Activated T-cell treated with anti-CD3 and anti-CD28 coated beads, Interleukin-2, amount 50 U/mL, for 4 hours (primary cell): ENCODE measurements at regions not wholly inside any gene's neighbourhood (a gene's known extent, or its start where the extent isn't known, plus 50 kb on each side); places are given as distances from the start of the nearest gene placed in this dataset.

ENCODE experiments used
- ATAC-seq, 2 donors: fragments of 200-7000 bp; cut with Tn5 transposase; one replicate each; pipeline ENCODE4 v1.10.0; 2021
- DNase-seq: peaks from one replicate; pipeline ENCODE4 v3.0.0-alpha.2; 2020
- H3K27me3 Mint-ChIP-seq: one replicate; pipeline ENCODE4 v1.8.0; 2021; ENCODE audit warnings: low read depth, mixed read lengths
- H3K36me3 Mint-ChIP-seq: one replicate; pipeline ENCODE4 v1.8.0; 2022; ENCODE audit warnings: mixed read lengths; ENCODE audit not compliant: insufficient read depth
- H3K4me1 Mint-ChIP-seq: one replicate; pipeline ENCODE4 v1.8.0; 2021; ENCODE audit warnings: low read depth, mixed read lengths
- H3K4me3 Mint-ChIP-seq: one replicate; pipeline ENCODE4 v1.8.0; 2021; ENCODE audit warnings: mild to moderate bottlenecking, moderate library complexity, mixed read lengths
- H3K9me3 Mint-ChIP-seq: one replicate; pipeline ENCODE4 v1.8.0; 2021; ENCODE audit warnings: mixed read lengths

- Mint-ChIP-seq H3K36me3 (no peaks in the 10 kb centered on the region), H3K4me3 (no peak overlapping the region), H3K27me3 (peaks cover 9% of the 10 kb centered on the region), H3K9me3 (no peaks in the 10 kb centered on the region), H3K4me1 (no peaks in the 10 kb centered on the region)
- no peak for DNase-seq
- no peak for ATAC-seq
Measured at GRCh38 chr14:56894591-56894991, 84.3 kb upstream of the OTX2 start.

- Mint-ChIP-seq H3K27me3 (peaks cover 12% of the 10 kb centered on the region), H3K4me1 (no peaks in the 10 kb centered on the region)
- no peak for ATAC-seq
Measured at GRCh38 chr14:56892959-56893358, 82.7 kb upstream of the OTX2 start.

GRCh38 chr14:56891226-56891625 is 80.9 kb upstream of the OTX2 start:
- peaks cover 14% of the 10 kb centered on the region for H3K27me3 Mint-ChIP-seq
- ATAC-seq, result no peak
- H3K36me3 Mint-ChIP-seq, result no peaks in the 10 kb centered on the region
- no peak for DNase-seq
- H3K4me3 Mint-ChIP-seq, result no peak overlapping the region
- no peaks in the 10 kb centered on the region for H3K4me1 Mint-ChIP-seq
- H3K9me3 Mint-ChIP-seq, result no peaks in the 10 kb centered on the region

More at GRCh38 chr14:56892959-56893358, 82.7 kb upstream of the OTX2 start:
- no peak overlapping the region for H3K4me3 Mint-ChIP-seq
- no peak for DNase-seq
- no peaks in the 10 kb centered on the region for H3K9me3 Mint-ChIP-seq
- H3K36me3 Mint-ChIP-seq, result no peaks in the 10 kb centered on the region

- H3K9me3 Mint-ChIP-seq, result no peaks in the 10 kb centered on the region
- H3K27me3 Mint-ChIP-seq, result peaks cover 18% of the 10 kb centered on the region
- no peak for ATAC-seq
- no peak for DNase-seq
- H3K4me1 Mint-ChIP-seq, result no peaks in the 10 kb centered on the region
- H3K36me3 Mint-ChIP-seq, result no peaks in the 10 kb centered on the region
- H3K4me3 Mint-ChIP-seq, result no peak overlapping the region
Measured at GRCh38 chr14:56889705-56890104, 79.4 kb upstream of the OTX2 start.

- ATAC-seq, result no peak
- Mint-ChIP-seq H3K36me3 (no peaks in the 10 kb centered on the region), H3K9me3 (no peaks in the 10 kb centered on the region), H3K4me1 (no peaks in the 10 kb centered on the region), H3K4me3 (no peak overlapping the region), H3K27me3 (peaks cover 26% of the 10 kb centered on the region)
- DNase-seq, result no peak
Measured at GRCh38 chr14:56888274-56888673, 78.0 kb upstream of the OTX2 start.

GRCh38 chr14:56887216-56887615 is 76.9 kb upstream of the OTX2 start:
- Mint-ChIP-seq H3K4me1 (no peaks in the 10 kb centered on the region), H3K27me3 (peaks cover 22% of the 10 kb centered on the region), H3K4me3 (no peak overlapping the region), H3K36me3 (no peaks in the 10 kb centered on the region), H3K9me3 (no peaks in the 10 kb centered on the region)
- DNase-seq, result no peak
- no peak for ATAC-seq

GRCh38 chr14:56886471-56887062 is 76.3 kb upstream of the OTX2 start:
- H3K9me3 Mint-ChIP-seq, result no peaks in the 10 kb centered on the region
- H3K4me1 Mint-ChIP-seq, result no peaks in the 10 kb centered on the region
- peaks cover 22% of the 10 kb centered on the region for H3K27me3 Mint-ChIP-seq
- ATAC-seq, result no peak
- no peak for DNase-seq
- H3K4me3 Mint-ChIP-seq, result no peak overlapping the region
- no peaks in the 10 kb centered on the region for H3K36me3 Mint-ChIP-seq

- DNase-seq, result no peak
- no peak overlapping the region for H3K4me3 Mint-ChIP-seq
- no peak for ATAC-seq
- peaks cover 22% of the 10 kb centered on the region for H3K27me3 Mint-ChIP-seq
- H3K9me3 Mint-ChIP-seq, result no peaks in the 10 kb centered on the region
- no peaks in the 10 kb centered on the region for H3K4me1 Mint-ChIP-seq
- H3K36me3 Mint-ChIP-seq, result no peaks in the 10 kb centered on the region
Measured at GRCh38 chr14:56885825-56886224, 75.5 kb upstream of the OTX2 start.

GRCh38 chr14:56884617-56885016 is 74.3 kb upstream of the OTX2 start:
- H3K36me3 Mint-ChIP-seq, result no peaks in the 10 kb centered on the region
- no peak overlapping the region for H3K4me3 Mint-ChIP-seq
- no peaks in the 10 kb centered on the region for H3K9me3 Mint-ChIP-seq
- no peak for DNase-seq
- ATAC-seq, result no peak
- H3K4me1 Mint-ChIP-seq, result no peaks in the 10 kb centered on the region
- H3K27me3 Mint-ChIP-seq, result peaks cover 26% of the 10 kb centered on the region

- no peak for DNase-seq
- Mint-ChIP-seq H3K36me3 (no peaks in the 10 kb centered on the region), H3K27me3 (peaks cover 32% of the 10 kb centered on the region), H3K9me3 (no peaks in the 10 kb centered on the region), H3K4me1 (no peaks in the 10 kb centered on the region), H3K4me3 (no peak overlapping the region)
- ATAC-seq, result no peak
Measured at GRCh38 chr14:56881181-56881580, 70.9 kb upstream of the OTX2 start.

GRCh38 chr14:56878766-56879165 is 68.5 kb upstream of the OTX2 start:
- H3K4me3 Mint-ChIP-seq, result no peak overlapping the region

GRCh38 chr14:56875104-56875675 is 64.9 kb upstream of the OTX2 start:
- no peaks in the 10 kb centered on the region for H3K36me3 Mint-ChIP-seq
- DNase-seq (no peak), ATAC-seq (no peak)
- no peak overlapping the region for H3K4me3 Mint-ChIP-seq
- peaks cover 21% of the 10 kb centered on the region for H3K27me3 Mint-ChIP-seq
- no peaks in the 10 kb centered on the region for H3K9me3 Mint-ChIP-seq
- H3K4me1 Mint-ChIP-seq, result no peaks in the 10 kb centered on the region

More at GRCh38 chr14:56878766-56879165, 68.5 kb upstream of the OTX2 start:
- ATAC-seq (no peak), DNase-seq (no peak)
- no peaks in the 10 kb centered on the region for H3K9me3 Mint-ChIP-seq
- H3K36me3 Mint-ChIP-seq, result no peaks in the 10 kb centered on the region
- no peaks in the 10 kb centered on the region for H3K4me1 Mint-ChIP-seq
- peaks cover 27% of the 10 kb centered on the region for H3K27me3 Mint-ChIP-seq

- H3K9me3 Mint-ChIP-seq, result no peaks in the 10 kb centered on the region
- no peak for DNase-seq
- ATAC-seq, result no peak
- no peaks in the 10 kb centered on the region for H3K36me3 Mint-ChIP-seq
- H3K27me3 Mint-ChIP-seq, result peaks cover 16% of the 10 kb centered on the region
- no peak overlapping the region for H3K4me3 Mint-ChIP-seq
- no peaks in the 10 kb centered on the region for H3K4me1 Mint-ChIP-seq
Measured at GRCh38 chr14:56874375-56874774, 64.1 kb upstream of the OTX2 start.

- Mint-ChIP-seq H3K9me3 (no peaks in the 10 kb centered on the region), H3K27me3 (peaks cover 5% of the 10 kb centered on the region), H3K4me3 (no peak overlapping the region), H3K36me3 (no peaks in the 10 kb centered on the region), H3K4me1 (no peaks in the 10 kb centered on the region)
- ATAC-seq, result no peak
- no peak for DNase-seq
Measured at GRCh38 chr14:56870336-56870735, 60.1 kb upstream of the OTX2 start.

GRCh38 chr14:56868660-56869059 is 58.4 kb upstream of the OTX2 start:
- peaks cover 3% of the 10 kb centered on the region for H3K27me3 Mint-ChIP-seq
- no peak overlapping the region for H3K4me3 Mint-ChIP-seq
- no peak for ATAC-seq
- no peaks in the 10 kb centered on the region for H3K4me1 Mint-ChIP-seq
- H3K36me3 Mint-ChIP-seq, result no peaks in the 10 kb centered on the region
- no peaks in the 10 kb centered on the region for H3K9me3 Mint-ChIP-seq
- DNase-seq, result no peak
